GM12873 (cell line): ENCODE measurements at regions not wholly inside any gene's neighbourhood (a gene's known extent, or its start where the extent isn't known, plus 50 kb on each side); places are given as distances from the start of the nearest gene placed in this dataset.

Source experiments
- TF ChIP-seq, protein P1 (sequence below): IDR thresholded peaks from 2 replicates; pipeline ENCODE4 v1.5.1; 2012; ENCODE audit warnings: low read depth, mild to moderate bottlenecking, moderate library complexity, low read length, control low read depth; ENCODE audit not compliant: insufficient read depth; ENCODE audit errors: missing control alignments

DNA sequence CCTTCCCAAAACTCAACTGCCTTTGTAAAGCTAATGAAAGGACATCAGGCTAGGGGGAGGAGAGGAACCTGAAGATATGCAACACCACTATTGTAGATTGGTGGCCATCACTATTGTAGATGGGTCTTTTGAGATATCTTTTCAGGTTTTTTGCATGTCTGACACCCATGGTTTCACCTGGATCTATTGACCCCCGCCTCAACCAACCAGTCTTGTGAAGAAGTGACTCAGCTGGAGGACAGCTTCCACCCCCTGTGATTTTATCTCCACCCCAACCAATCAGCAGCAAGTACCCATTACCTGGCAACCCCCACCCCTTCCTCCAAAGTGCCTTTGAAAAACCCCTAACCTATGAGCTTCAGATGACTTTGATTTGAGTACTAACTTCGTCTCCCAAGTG, 382.6 kb upstream of the GOT2 start:
- TF ChIP-seq, protein P1, sequence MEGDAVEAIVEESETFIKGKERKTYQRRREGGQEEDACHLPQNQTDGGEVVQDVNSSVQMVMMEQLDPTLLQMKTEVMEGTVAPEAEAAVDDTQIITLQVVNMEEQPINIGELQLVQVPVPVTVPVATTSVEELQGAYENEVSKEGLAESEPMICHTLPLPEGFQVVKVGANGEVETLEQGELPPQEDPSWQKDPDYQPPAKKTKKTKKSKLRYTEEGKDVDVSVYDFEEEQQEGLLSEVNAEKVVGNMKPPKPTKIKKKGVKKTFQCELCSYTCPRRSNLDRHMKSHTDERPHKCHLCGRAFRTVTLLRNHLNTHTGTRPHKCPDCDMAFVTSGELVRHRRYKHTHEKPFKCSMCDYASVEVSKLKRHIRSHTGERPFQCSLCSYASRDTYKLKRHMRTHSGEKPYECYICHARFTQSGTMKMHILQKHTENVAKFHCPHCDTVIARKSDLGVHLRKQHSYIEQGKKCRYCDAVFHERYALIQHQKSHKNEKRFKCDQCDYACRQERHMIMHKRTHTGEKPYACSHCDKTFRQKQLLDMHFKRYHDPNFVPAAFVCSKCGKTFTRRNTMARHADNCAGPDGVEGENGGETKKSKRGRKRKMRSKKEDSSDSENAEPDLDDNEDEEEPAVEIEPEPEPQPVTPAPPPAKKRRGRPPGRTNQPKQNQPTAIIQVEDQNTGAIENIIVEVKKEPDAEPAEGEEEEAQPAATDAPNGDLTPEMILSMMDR: no peak

- TF ChIP-seq, protein P1: no peak
Measured at GRCh38 chr16:59114790-59115189, 380.7 kb upstream of the GOT2 start.

DNA sequence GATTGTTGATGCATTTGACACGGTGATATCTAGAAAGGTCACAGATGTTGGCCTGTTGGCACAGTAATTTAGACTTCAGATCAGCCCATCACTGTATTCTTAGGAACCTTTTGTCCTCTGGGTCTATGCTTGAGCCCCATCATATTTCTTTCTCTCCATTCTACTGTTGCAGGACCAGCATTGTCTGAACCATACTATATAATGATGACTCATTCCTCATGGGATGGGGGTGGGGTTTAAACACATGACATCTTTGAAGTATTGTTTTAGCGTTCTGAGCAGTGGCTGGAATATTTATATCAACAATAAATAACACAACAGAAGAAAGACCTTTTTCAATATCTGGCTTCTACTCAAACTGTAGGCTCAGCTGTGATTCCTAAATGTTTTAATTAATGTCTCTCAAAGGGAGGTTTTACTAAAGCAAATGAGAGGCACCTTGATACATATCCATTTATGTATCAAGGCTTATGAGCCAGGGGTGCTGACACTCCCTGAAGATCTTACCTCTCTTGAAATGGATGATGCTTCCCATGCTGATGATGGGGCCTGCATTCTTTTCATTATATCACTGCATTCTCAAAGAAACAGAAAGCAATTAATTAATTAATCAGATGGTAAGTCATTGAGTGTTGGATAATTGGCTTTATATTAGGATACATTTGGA, 379.0 kb upstream of the GOT2 start:
- TF ChIP-seq, protein P1: no peak

DNA sequence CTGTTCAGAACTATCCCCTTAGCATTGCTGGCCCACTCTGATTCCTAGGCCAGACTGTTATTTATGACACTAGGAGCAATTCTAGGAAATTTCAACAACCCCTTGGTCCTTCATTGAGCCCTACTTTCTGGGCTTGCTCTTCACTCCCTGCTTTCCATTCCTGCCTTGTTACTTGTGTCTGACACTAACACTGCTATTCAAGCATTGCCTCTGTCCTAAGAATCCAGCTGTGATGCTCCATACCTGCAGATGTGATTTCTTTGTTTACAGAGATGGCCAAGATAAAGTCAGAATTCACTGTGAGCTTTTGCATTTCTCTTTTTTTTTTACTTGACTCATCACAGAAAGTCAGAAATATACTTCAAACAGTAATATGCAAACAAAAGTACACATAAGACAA, 377.2 kb upstream of the GOT2 start:
- TF ChIP-seq, protein P1: no peak

DNA sequence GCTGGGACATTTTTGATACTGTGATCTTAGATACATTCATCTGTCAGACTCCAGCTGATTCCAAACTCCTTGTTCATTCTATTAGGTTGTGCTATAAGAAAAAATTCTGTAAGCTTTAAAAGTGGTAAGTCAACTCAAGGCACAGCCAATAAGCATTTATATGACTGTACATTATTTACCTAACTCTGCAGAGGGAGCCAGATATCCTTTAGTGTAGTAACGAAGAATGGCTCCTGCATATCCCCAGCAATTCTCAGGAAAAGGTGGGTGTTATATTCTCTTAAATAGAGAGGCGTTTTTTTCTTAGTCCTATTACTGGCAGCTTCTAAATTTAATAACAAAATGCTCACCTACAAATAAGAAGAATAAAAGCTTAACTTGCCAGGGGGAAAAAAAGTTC, 374.3 kb upstream of the GOT2 start:
- TF ChIP-seq, protein P1: no peak

- TF ChIP-seq, protein P1: no peak
Measured at GRCh38 chr16:59090541-59090940, 356.4 kb upstream of the GOT2 start.

DNA sequence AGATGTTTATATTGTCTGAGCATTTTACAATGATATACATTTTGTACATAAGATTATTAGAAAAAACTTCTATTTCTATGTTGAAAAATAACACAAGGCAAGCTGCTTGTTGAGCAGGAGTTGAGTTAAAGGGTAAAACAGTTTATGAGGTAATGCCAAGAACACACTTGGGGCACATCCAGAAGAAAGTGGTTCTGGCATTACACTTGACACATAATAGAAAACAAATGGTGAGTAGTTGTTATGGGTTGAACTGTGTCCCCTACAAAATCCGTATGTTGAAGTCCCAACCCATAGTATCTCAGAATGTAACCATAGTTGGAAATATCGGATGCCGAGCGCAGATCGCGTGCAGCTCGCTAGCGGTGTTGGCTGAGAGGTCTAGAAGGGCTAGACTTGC, 354.3 kb upstream of the GOT2 start:
- TF ChIP-seq, protein P1: no peak
